Common myeloid progenitor, CD34-positive (primary cell): ENCODE measurements at regions not wholly inside any gene's neighbourhood (a gene's known extent, or its start where the extent isn't known, plus 50 kb on each side); places are given as distances from the start of the nearest gene placed in this dataset.
A peak's percentile ranks its signal among the peaks of the same experiment; 100 is the strongest.

ENCODE experiments used
- CTCF ChIA-PET: fragments of 350-600 bp; sonication (Branson Sonifier 250); formaldehyde crosslinking; loops from one replicate; lab custom pipeline; 2021; ENCODE audit warnings: antibody characterized with exemption; lab: Charles Lee
- POLR2A ChIA-PET: fragments of 350-600 bp; sonication (Branson Sonifier 250); formaldehyde crosslinking; loops from one replicate; lab custom pipeline; 2021; ENCODE audit warnings: antibody characterized with exemption; lab: Charles Lee
- DNase-seq, 3 donors: peaks; one replicate each; pipeline versions ENCODE4 v3.0.0 to v3.0.0-alpha.2; 2013
- H3K27ac ChIP-seq, 2 experiments: 1 replicate in 1 of 2; 2 replicates in 1 of 2; pipeline ENCODE4 v1.7.0; 2013; ENCODE audit warnings: inconsistent platforms in 2 of 2, low read length in 2 of 2, mild to moderate bottlenecking in 2 of 2, low read depth in 1 of 2, moderate library complexity in 1 of 2; ENCODE audit not compliant: severe bottlenecking in 2 of 2, insufficient read depth in 1 of 2, poor library complexity in 1 of 2
- H3K27me3 ChIP-seq, 5 experiments: replicated peaks in 2 of 5; 1 replicate in 3 of 5; 2 replicates in 2 of 5; pipeline versions ENCODE4 v1.6.1 to v1.7.0; 2013; ENCODE audit warnings: low read length in 4 of 5, mild to moderate bottlenecking in 2 of 5, moderate library complexity in 2 of 5, inconsistent platforms in 1 of 5; ENCODE audit not compliant: insufficient read depth in 5 of 5, control insufficient read depth in 4 of 5
- H3K36me3 ChIP-seq, 4 experiments: 1 replicate in 2 of 4; 2 replicates in 2 of 4; pipeline versions ENCODE4 v1.6.1 to v1.7.0; 2013; ENCODE audit warnings: low read length in 3 of 4, control low read depth in 1 of 4, mild to moderate bottlenecking in 1 of 4; ENCODE audit not compliant: control insufficient read depth in 4 of 4, insufficient read depth in 4 of 4
- H3K4me1 ChIP-seq, 4 experiments: 1 replicate in 3 of 4; 2 replicates in 1 of 4; pipeline versions ENCODE4 v1.6.1 to v1.7.1; 2013; ENCODE audit warnings: low read length in 3 of 4, mild to moderate bottlenecking in 3 of 4, control low read depth in 1 of 4, inconsistent platforms in 1 of 4, moderate library complexity in 1 of 4; ENCODE audit not compliant: control insufficient read depth in 4 of 4, insufficient read depth in 4 of 4; ENCODE audit errors: control extremely low read depth in 1 of 4
- H3K4me3 ChIP-seq, 7 experiments: 1 replicate in 4 of 7; 2 replicates in 3 of 7; pipeline versions ENCODE4 v1.5.1 to v1.7.0; 2013; ENCODE audit warnings: mild to moderate bottlenecking in 7 of 7, low read length in 6 of 7, moderate library complexity in 6 of 7, inconsistent platforms in 2 of 7, low read depth in 2 of 7, control low read depth in 1 of 7; ENCODE audit not compliant: insufficient read depth in 4 of 7, control insufficient read depth in 1 of 7; ENCODE audit errors: extremely low read depth in 1 of 7
- H3K9me3 ChIP-seq, 5 experiments: 1 replicate in 4 of 5; 2 replicates in 1 of 5; pipeline versions ENCODE4 v1.6.1 to v1.7.1; 2013; ENCODE audit warnings: low read length in 4 of 5, mild to moderate bottlenecking in 2 of 5, inconsistent platforms in 1 of 5, low read depth in 1 of 5, moderate library complexity in 1 of 5; ENCODE audit not compliant: control insufficient read depth in 4 of 5, insufficient read depth in 2 of 5; ENCODE audit errors: control extremely low read depth in 1 of 5
- WGBS: methylation state at CpG from one replicate; pipeline ENCODE4 v1.1.5; 2013; ENCODE audit not compliant: insufficient coverage; 5-methylcytosine and 5-hydroxymethylcytosine counted together

DNA sequence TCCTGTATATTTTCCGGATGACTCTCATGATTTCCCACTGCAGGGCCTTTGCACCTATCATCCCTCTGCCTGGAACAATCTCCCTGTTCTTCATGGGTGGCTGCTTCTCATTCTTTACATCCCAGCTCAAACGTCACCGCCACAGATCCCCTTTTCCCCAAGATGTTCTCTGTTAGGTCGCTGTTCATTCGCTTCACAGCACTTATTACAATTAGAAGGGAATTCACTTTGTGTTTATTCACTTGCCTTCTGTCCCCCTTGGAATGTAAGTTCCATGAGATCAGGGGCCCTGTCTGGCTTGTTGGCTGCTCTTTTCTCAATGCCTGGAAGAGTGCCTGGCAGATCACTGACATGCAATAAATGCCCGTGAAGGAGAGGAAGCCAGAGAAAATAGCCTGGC lies 106.7 kb downstream of the FOXI3 start:
- 83% methylated on average over 2 of the region's 6 CpGs for WGBS
- Histone ChIP-seq H3K4me3 (no peak overlapping the region), H3K4me1 (peaks cover 0 to 8% (median 5%) of the 10 kb centered on the region in 4 experiments), H3K36me3 (no peaks in the 10 kb centered on the region), H3K27me3 (peaks cover 0 to 32% (median 2%) of the 10 kb centered on the region in 5 experiments), H3K27ac (no peak overlapping the region), H3K9me3 (no peaks in the 10 kb centered on the region)
- ChIA-PET POLR2A (no interaction called here), CTCF (no interaction called here)
- DNase-seq: no peak

DNA sequence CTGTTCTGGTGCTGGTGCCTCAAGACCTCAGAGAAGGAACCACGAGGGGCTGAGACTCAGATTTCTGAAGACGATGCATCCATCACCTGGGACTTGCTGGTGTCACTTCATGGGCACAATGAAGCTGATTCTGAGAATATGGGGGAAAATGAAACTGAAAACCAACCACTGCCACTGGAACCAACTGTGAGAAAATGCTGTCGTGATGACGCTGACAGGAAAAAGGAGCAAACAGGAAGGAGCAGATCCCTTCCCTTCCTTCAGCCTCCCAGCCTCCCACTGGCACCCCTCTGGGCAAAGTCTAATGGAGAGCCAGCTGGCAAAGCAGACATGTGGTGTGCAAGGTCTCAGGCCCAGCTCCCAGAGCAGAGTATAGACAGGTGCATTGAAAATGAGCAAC lies 109.7 kb downstream of the FOXI3 start:
- DNase-seq: peak in 1 of 3 donors; percentile 10
- peaks cover 0 to 12% (median 2%) of the 10 kb centered on the region in 5 experiments for H3K27me3 ChIP-seq
- H3K9me3 ChIP-seq: no peaks in the 10 kb centered on the region
- ChIA-PET POLR2A (no interaction called here), CTCF (no interaction called here)
- H3K4me3 ChIP-seq: peak overlapping the region in 2 of 7 experiments; percentile 42 to 55
- H3K4me1 ChIP-seq: no peaks in the 10 kb centered on the region
- WGBS: 83% methylated on average over 2 of the region's 4 CpGs
- no peak overlapping the region for H3K27ac ChIP-seq
- no peaks in the 10 kb centered on the region for H3K36me3 ChIP-seq

DNA sequence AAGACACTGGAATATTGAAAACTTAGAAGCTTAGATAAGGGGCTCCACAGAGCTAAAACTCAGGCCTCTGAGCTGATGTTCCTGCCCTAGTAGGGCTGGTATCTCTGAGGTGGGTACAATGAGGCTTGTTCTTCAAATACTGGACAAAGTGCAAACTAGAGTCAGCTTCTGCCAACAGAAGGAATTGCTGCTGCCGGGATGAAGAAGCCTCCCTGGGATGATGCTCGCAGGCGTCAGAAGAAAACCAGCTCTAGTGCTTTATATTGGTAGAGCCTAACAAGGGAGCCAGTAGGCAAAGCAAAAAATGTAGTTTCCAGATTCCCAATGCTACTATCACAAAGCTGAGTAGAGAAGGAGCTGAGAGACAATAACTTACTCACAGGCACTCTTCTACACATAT lies 118.1 kb downstream of the FOXI3 start:
- CTCF ChIA-PET: interaction anchor here (1.2 kb wide), 1 partner anchor 17 kb away, joined by 3 read pairs; no protein-coding TSS in a partner anchor

DNA sequence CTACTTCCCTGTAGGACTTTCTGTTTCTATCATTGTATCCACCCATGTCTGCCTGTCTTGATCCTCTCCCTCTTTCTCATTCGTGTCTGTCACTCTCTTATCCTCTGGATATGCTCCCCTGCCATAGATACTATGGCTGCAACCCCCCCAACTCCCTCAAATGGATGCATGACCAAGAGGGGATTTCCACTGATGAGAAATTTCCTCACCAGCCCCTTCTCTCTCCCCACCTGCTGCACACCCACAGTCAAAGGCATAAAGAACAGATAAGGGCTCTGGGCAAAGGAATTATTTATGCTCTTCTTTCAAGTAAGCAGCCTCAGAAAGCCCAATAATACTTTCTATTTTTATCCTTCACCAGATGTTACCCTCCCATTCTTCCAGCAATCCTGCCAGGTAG lies 121.3 kb downstream of the FOXI3 start:
- Histone ChIP-seq H3K27ac (no peak overlapping the region), H3K36me3 (no peaks in the 10 kb centered on the region), H3K27me3 (peaks cover 2 to 9% (median 2%) of the 10 kb centered on the region in 5 experiments), H3K4me3 (no peak overlapping the region), H3K4me1 (no peaks in the 10 kb centered on the region), H3K9me3 (peaks cover 0 to 2% (median 0%) of the 10 kb centered on the region in 5 experiments)
- WGBS: 73% methylated on average over 1 of the region's 1 CpG
- CTCF ChIA-PET: no interaction called here
- no peak for DNase-seq
- POLR2A ChIA-PET: no interaction called here

More for the DNA sequence above, 118.1 kb downstream of the FOXI3 start:
- Histone ChIP-seq H3K36me3 (no peaks in the 10 kb centered on the region), H3K27ac (no peak overlapping the region), H3K4me1 (no peaks in the 10 kb centered on the region), H3K4me3 (no peak overlapping the region), H3K27me3 (peaks cover 0 to 18% (median 2%) of the 10 kb centered on the region in 5 experiments), H3K9me3 (peaks cover 0 to 2% (median 0%) of the 10 kb centered on the region in 5 experiments)
- 93% methylated on average over 2 of the region's 3 CpGs for WGBS
- POLR2A ChIA-PET: no interaction called here
- no peak for DNase-seq

DNA sequence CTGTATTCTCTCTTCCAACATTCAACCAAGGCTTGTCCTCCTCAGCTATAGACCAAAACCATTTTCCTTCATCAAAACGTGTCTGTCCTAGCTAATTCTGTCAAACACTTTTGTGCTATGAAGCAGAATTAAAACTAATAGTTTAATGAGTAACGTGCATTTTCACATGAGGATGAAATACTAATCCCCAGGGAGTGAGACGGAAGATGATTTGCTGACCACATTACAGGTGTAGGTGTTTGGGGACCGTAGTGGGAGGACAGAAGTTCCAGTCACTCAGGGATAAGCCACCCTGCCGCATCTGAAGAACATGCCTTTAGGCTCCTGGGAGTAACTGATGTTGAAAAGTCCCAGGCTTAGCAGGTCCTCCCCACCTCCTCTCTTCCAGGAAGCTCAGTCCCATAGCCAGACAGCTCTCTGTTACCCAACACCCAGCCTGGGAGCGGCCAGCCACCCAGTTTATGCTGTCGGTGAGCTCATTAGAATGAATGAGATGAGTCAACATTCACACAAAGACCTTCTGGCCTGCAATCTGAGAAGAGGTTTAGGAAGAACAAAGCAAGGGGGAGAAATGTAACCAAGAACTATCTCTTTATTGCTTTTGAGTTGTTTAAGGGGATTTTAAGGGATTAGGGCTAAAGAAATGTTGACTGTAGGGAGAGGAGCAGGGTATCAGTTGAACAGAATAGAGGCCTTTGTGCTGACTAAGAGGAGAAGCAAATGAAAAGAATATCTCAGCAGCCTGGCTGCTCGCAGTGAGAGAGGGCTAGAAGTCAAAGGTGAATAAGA lies 122.5 kb downstream of the FOXI3 start:
- ChIA-PET CTCF (no interaction called here), POLR2A (no interaction called here)
- no peak for DNase-seq
- Histone ChIP-seq H3K27ac (no peak overlapping the region), H3K4me1 (no peaks in the 10 kb centered on the region), H3K9me3 (peaks cover 0 to 2% (median 0%) of the 10 kb centered on the region in 5 experiments), H3K27me3 (peaks cover 2 to 7% (median 2%) of the 10 kb centered on the region in 5 experiments), H3K4me3 (no peak overlapping the region), H3K36me3 (no peaks in the 10 kb centered on the region)
- WGBS: 97% methylated on average over 4 of the region's 8 CpGs

DNA sequence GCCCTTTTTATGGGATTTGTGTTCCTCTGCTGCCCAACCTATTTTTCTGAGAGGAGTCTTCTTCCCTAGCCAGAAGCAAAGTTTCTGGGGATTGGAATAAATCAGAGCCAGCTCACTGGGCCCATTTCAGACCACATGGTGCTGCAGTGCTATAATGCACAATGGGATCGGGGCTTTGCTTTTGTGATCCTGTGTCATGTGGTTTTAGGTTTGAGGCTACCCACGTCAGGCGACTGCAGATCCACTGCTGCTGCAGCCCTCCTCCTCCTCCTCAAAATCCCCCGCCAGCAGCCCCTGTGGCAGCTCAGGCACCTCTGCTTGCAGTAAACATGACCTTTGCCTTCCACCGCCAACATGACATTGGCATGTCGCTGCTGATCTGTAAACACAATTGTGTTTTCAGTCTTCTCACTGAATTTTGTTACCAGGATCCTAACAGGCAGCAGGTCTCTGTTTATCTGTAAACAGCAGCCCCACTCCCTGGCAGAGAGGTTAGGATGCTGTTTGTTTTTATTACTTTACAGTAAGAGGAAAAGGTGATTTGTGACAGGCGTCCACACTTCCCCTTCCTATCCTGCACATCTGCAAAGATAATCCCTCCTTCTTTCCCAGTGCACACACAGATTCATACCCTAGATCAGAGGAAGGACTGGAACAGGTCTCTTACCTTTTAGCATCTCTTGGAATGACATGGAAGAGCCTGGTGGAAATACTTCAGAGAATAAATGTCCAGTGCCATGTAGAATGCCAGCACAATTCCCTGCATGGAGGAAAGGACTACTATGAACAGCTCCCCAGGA lies 130.8 kb downstream of the FOXI3 start:
- no peaks in the 10 kb centered on the region for H3K4me1 ChIP-seq
- peaks cover 0 to 4% (median 1%) of the 10 kb centered on the region in 5 experiments for H3K27me3 ChIP-seq
- ChIA-PET POLR2A (no interaction called here), CTCF (interaction anchor here (1.4 kb wide), 1 partner anchor 11 kb away, joined by 3 read pairs; no protein-coding TSS in a partner anchor)
- H3K4me3 ChIP-seq: no peak overlapping the region
- H3K36me3 ChIP-seq: no peaks in the 10 kb centered on the region
- H3K9me3 ChIP-seq: no peaks in the 10 kb centered on the region
- WGBS: 75% methylated on average over 6 of the region's 7 CpGs
- H3K27ac ChIP-seq: no peak overlapping the region
- DNase-seq: no peak
